ENCODE measurements at regions not wholly inside any gene's neighbourhood (a gene's known extent, or its start where the extent isn't known, plus 50 kb on each side); places are given as distances from the start of the nearest gene placed in this dataset.

DNA sequence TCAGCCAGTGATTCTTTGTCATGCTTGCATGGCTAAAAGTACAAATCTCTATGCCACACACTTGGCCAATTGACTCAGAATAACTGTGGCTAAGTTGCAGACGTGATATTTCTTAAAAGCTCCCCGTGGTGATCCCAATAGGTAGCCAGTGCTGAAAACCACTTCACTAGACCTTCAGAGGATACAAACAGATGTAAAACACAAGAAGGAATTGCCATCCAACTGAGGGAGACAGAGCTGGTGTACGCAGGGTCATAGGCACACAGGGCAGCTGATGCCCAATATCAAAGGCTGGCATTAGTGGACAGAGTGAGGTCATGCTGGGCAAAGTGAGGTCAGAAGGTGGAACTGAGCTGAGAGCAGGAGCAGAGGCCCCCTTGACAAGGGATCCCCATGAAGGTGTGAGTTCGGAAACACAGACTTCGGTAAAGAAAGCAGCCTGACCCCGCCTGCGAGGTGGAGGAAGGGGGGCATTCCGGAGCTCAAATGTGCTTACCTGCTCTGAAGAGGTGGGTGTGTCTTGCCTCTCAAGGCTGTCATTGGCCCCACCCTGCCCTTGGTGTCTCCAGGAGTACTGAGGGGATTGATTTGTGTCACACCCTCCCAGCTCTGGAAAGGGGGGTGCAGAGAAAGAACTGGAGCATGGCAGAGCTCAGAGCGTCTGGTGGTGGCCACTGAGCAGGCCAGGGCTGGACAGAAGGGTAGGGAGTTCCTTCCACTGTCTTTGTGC lies 344.9 kb upstream of the B3GAT1 start:
- CTCF ChIA-PET (ENCODE audit: low intra/inter-chr PET ratio, low total read pairs): no interaction called here
- no peak overlapping the region for H2AFZ ChIP-seq (ENCODE audit: low read length)
- no TSS peak for BruUV-seq (replicated peaks)
- H3K9me3 ChIP-seq (ENCODE audit: low read length): no peaks in the 10 kb centered on the region
- H3K4me3 ChIP-seq (replicated peaks in 1 of 3; ENCODE audit: insufficient read depth in 1 of 3, low read depth in 2 of 3, low read length in 3 of 3): no peak overlapping the region
- H3K27ac ChIP-seq (ENCODE audit: extremely low read length, insufficient read depth, low read length): no peak overlapping the region
- in situ Hi-C loops (cut with HindIII; ENCODE audit: extremely low pct_ligation_motif_present, low pct_unique_long_range_greater_than_20kb) (no loop called here), intact Hi-C loops (cut with micrococcal nuclease; ENCODE audit: unreplicated experiment) (no loop called here)
- FAIRE-seq (no peak), ATAC-seq (no peak), DNase-seq (ENCODE audit: low spot score) (no peak)
- H3K79me2 ChIP-seq (ENCODE audit: insufficient read depth, low read length): no peaks in the 10 kb centered on the region
- H4K20me1 ChIP-seq (ENCODE audit: insufficient read depth, low read length): no peaks in the 10 kb centered on the region
- no peak overlapping the region for H3K4me2 ChIP-seq (ENCODE audit: low read depth, low read length)
- no peaks in the 10 kb centered on the region for H3K36me3 ChIP-seq (replicated peaks in 1 of 2; ENCODE audit: control insufficient read depth in 1 of 2, insufficient read depth in 2 of 2, low read length in 2 of 2)
- peaks cover 1 to 22% of the 10 kb centered on the region in 2 experiments; a peak in 3 of 5 replicates for H3K27me3 ChIP-seq (ENCODE audit: control insufficient read depth in 1 of 2, insufficient read depth in 2 of 2, low read length in 2 of 2)
- H3K4me1 ChIP-seq (ENCODE audit: insufficient read depth, low read length): peaks cover 2% of the 10 kb centered on the region
- H3K9ac ChIP-seq (ENCODE audit: insufficient read depth, low read depth, low read length): no peak overlapping the region
- 53% methylated on average over 9 of the region's 9 CpGs for WGBS (ENCODE audit: low lambda C conversion rate)
- POLR2A ChIA-PET: no interaction called here
- no peak for TF ChIP-seq ZNF234 (CRISPR knock-in tag; conservative IDR thresholded peaks at IDR 0.05)
- TF ChIP-seq ZHX2 (IDR thresholded peaks at IDR 0.05; ENCODE audit: low read depth): no peak
- TF ChIP-seq ZHX2 (CRISPR knock-in tag; IDR thresholded peaks at IDR 0.05; ENCODE audit: borderline replicate concordance): no peak
- TF ChIP-seq, protein P1, sequence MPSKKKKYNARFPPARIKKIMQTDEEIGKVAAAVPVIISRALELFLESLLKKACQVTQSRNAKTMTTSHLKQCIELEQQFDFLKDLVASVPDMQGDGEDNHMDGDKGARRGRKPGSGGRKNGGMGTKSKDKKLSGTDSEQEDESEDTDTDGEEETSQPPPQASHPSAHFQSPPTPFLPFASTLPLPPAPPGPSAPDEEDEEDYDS (CRISPR knock-in tag; IDR thresholded peaks at IDR 0.05): no peak
- no peak for TF ChIP-seq GTF2F1 (IDR thresholded peaks at IDR 0.05; ENCODE audit: low read length)
- TF ChIP-seq FOXP1 (IDR thresholded peaks at IDR 0.05): no peak
- no peak for TF ChIP-seq FOXP1 (CRISPR knock-in tag; IDR thresholded peaks at IDR 0.05)
- no peak for TF ChIP-seq TFDP2 (CRISPR knock-in tag; IDR thresholded peaks at IDR 0.05)
- no peak for TF ChIP-seq ETV6 (CRISPR knock-in tag; conservative IDR thresholded peaks at IDR 0.05)
- no peak for TF ChIP-seq MAFG (CRISPR knock-in tag; IDR thresholded peaks at IDR 0.05)
- TF ChIP-seq GATAD1 (CRISPR knock-in tag; IDR thresholded peaks at IDR 0.05): no peak
- TF ChIP-seq SMAD9 (CRISPR knock-in tag; IDR thresholded peaks at IDR 0.05): no peak
